Endothelial cell of umbilical vein (primary cell): ENCODE measurements at regions not wholly inside any gene's neighbourhood (a gene's known extent, or its start where the extent isn't known, plus 50 kb on each side); places are given as distances from the start of the nearest gene placed in this dataset.
"Not testable (repeated sequence)": the region's sequence is repeated elsewhere in the genome, so short reads cannot be mapped to it uniquely, and the experiment has no call there.

Source experiments
- CTCF ChIP-seq, 2 donors: IDR thresholded peaks; 1 replicate in 1 of 2; 2 replicates in 1 of 2; pipeline ENCODE4 v1.5.1; 2011; ENCODE audit warnings: low read length in 2 of 2, mild to moderate bottlenecking in 2 of 2, moderate library complexity in 2 of 2, control low read depth in 1 of 2, inconsistent platforms in 1 of 2, low read depth in 1 of 2; ENCODE audit not compliant: insufficient read depth in 1 of 2; ENCODE audit errors: extremely low read depth in 1 of 2
- EZH2 ChIP-seq: IDR thresholded peaks from 2 replicates; pipeline ENCODE4 v1.6.1; 2012; ENCODE audit warnings: borderline replicate concordance, low read depth, mild to moderate bottlenecking, moderate library complexity, low read length, inconsistent platforms; ENCODE audit not compliant: severe bottlenecking
- JUN ChIP-seq: IDR thresholded peaks from 2 replicates; pipeline ENCODE4 v1.6.1; 2011; ENCODE audit warnings: borderline replicate concordance, low read depth; ENCODE audit not compliant: insufficient read length, insufficient read depth
- MYC ChIP-seq: IDR thresholded peaks from one replicate; pipeline ENCODE4 v1.6.1; 2011; ENCODE audit warnings: mild to moderate bottlenecking, low read depth, low read length
- POLR2A ChIP-seq: IDR thresholded peaks from 2 replicates; pipeline ENCODE4 v1.6.1; 2012; ENCODE audit warnings: low read depth, mild to moderate bottlenecking, control low read depth, low read length
- POLR2AphosphoS5 ChIP-seq: IDR thresholded peaks from 2 replicates; pipeline ENCODE4 v1.6.1; 2012; ENCODE audit warnings: low read depth, mild to moderate bottlenecking, control low read depth, low read length, moderate library complexity; ENCODE audit not compliant: insufficient read depth

- TF ChIP-seq CTCF (IDR thresholded peaks at IDR 0.05; ENCODE audit: extremely low read depth in 1 of 2, insufficient read depth in 1 of 2, low read depth in 1 of 2, low read length in 2 of 2); EZH2; POLR2AphosphoS5; JUN; POLR2A; MYC: not testable (repeated sequence)
These were observed 4433.7 kb upstream of the TPTE start for GRCh38 chr21:6087579-6088178.
